Cardiac muscle cell (in vitro differentiated cells and primary cell): ENCODE measurements at regions not wholly inside any gene's neighbourhood (a gene's known extent, or its start where the extent isn't known, plus 50 kb on each side); places are given as distances from the start of the nearest gene placed in this dataset.

Experiments
- DNase-seq, 2 donors: peaks; one replicate each; pipeline versions ENCODE4 v3.0.0 to v3.0.0-alpha.2; 2010 to 2017; ENCODE audit warnings: low read depth in 1 of 2, low spot score in 1 of 2
- H3K27ac ChIP-seq: fragments of 200-600 bp; sonication (generic); 2 replicates; pipeline ENCODE4 v1.5.1; 2016
- H3K27me3 ChIP-seq: fragments of 200-600 bp; sonication (generic); 2 replicates; pipeline ENCODE4 v1.6.0; 2016; ENCODE audit warnings: control low read depth
- H3K36me3 ChIP-seq: fragments of 200-600 bp; sonication (generic); 2 replicates; pipeline ENCODE4 v1.5.1; 2016; ENCODE audit warnings: control low read depth
- H3K4me1 ChIP-seq: fragments of 200-600 bp; sonication (generic); 2 replicates; pipeline ENCODE4 v1.8.1; 2017; ENCODE audit warnings: low read depth, mild to moderate bottlenecking, mixed run types
- H3K4me3 ChIP-seq: fragments of 200-600 bp; sonication (generic); 2 replicates; pipeline ENCODE4 v1.5.1; 2016; ENCODE audit warnings: mild to moderate bottlenecking
- H3K9me3 ChIP-seq: fragments of 200-600 bp; sonication (generic); 2 replicates; pipeline ENCODE4 v1.5.1; 2017; ENCODE audit warnings: low read depth, mild to moderate bottlenecking, control low read depth
- CTCF ChIP-seq: IDR thresholded peaks from 2 replicates; pipeline ENCODE4 v1.5.1; 2012; ENCODE audit warnings: low read depth, mild to moderate bottlenecking, low read length

DNA sequence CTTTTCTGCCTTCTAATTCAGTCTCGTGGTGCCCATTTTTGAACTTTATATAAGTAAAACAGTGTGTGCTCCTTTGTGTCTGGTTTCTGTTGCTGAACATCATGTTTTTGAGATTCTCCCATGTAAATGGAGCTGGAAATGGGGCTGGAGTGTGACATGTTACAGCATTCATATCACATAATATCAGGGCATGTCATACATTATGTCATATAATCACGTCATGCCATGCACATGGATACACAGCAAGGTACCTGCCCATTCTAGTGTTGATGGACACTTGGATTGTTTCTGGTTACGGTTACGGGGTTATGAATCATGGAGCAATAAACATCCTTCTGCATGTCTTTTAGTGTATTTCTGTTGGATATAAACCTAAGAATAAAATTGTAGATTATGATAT is 117.1 kb upstream of the MYT1L start:
- Histone ChIP-seq H3K27me3 (no peaks in the 10 kb centered on the region), H3K36me3 (no peaks in the 10 kb centered on the region), H3K9me3 (no peaks in the 10 kb centered on the region), H3K4me1 (no peaks in the 10 kb centered on the region), H3K27ac (no peak overlapping the region), H3K4me3 (no peak overlapping the region)
- TF ChIP-seq CTCF = no peak
- no peak for DNase-seq

DNA sequence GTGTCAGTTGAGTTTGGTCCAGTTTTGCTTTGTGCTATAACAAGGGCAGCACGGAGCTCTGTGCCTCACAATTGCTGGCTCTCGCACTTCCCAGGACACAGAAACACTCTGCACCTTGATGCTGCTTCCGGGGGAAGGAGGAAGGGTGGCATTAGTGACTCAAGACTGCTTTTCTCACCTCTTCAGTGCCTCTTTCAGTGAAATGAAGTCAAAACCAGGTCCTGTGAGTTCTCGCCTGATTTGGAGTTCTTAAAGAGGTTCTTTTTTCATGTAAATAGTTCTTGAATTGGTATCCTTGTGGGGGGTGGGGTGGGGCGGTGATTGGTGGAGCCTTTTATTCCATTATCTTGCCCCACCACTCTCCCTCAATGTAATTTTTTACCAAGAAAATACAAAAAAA is 91.5 kb upstream of the MYT1L start:
- Histone ChIP-seq H3K27me3 (no peaks in the 10 kb centered on the region), H3K4me1 (no peaks in the 10 kb centered on the region), H3K9me3 (no peaks in the 10 kb centered on the region), H3K4me3 (no peak overlapping the region), H3K27ac (no peak overlapping the region), H3K36me3 (no peaks in the 10 kb centered on the region)
- TF ChIP-seq CTCF = no peak
- DNase-seq = no peak

DNA sequence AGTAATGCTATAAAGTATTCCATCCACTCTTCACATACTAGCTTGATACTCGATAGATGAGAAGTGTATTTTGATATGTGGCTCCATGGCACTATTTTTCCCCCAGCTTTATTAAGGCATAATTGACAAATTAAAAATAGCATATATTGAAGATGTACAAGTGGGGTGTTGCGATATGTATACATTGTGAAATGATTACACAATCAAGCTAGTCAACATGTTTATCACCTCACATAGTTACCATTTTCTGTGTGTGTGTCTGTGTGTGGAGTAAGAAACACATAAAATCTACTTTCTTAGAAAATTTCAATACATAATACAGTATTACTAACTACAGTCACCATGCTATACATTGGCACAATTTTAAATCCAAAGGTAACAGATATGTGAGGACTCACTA is 82.5 kb upstream of the MYT1L start:
- no peak for TF ChIP-seq CTCF
- H3K9me3 ChIP-seq = no peaks in the 10 kb centered on the region

DNA sequence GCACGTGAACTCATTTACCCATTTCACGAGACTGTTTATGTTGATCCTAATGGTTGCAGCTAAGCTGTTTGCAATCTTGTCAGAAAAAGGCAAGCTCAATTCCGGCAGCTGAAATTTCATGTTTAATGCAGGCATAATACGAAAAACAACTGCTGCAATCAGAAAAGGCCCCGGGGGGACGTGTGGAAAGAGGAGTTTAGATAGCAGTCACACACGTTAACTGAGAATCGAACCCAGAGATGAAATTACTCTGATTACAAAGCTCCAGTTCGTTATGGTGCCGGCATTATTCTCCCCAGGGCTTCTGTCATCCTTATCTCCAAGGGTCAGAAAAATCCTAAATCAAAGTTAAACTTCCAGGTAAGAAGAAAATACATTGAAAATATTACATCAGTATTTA is 79.9 kb upstream of the MYT1L start:
- no peaks in the 10 kb centered on the region for H3K9me3 ChIP-seq
- H3K27ac ChIP-seq = no peak overlapping the region
- H3K4me1 ChIP-seq = no peaks in the 10 kb centered on the region
- DNase-seq = no peak
- H3K4me3 ChIP-seq = no peak overlapping the region
- H3K27me3 ChIP-seq = no peaks in the 10 kb centered on the region
- no peak for TF ChIP-seq CTCF
- no peaks in the 10 kb centered on the region for H3K36me3 ChIP-seq

More for the DNA sequence above, 82.5 kb upstream of the MYT1L start:
- Histone ChIP-seq H3K27ac (no peak overlapping the region), H3K4me3 (no peak overlapping the region), H3K36me3 (no peaks in the 10 kb centered on the region), H3K4me1 (no peaks in the 10 kb centered on the region), H3K27me3 (no peaks in the 10 kb centered on the region)
- no peak for DNase-seq

- no peaks in the 10 kb centered on the region for H3K9me3 ChIP-seq
- no peaks in the 10 kb centered on the region for H3K4me1 ChIP-seq
- no peaks in the 10 kb centered on the region for H3K27me3 ChIP-seq
- H3K4me3 ChIP-seq = no peak overlapping the region
- H3K27ac ChIP-seq = no peak overlapping the region
- no peak for DNase-seq
- TF ChIP-seq CTCF = no peak
- no peaks in the 10 kb centered on the region for H3K36me3 ChIP-seq
These were observed 78.4 kb upstream of the MYT1L start for GRCh38 chr2:2409481-2409880.

DNA sequence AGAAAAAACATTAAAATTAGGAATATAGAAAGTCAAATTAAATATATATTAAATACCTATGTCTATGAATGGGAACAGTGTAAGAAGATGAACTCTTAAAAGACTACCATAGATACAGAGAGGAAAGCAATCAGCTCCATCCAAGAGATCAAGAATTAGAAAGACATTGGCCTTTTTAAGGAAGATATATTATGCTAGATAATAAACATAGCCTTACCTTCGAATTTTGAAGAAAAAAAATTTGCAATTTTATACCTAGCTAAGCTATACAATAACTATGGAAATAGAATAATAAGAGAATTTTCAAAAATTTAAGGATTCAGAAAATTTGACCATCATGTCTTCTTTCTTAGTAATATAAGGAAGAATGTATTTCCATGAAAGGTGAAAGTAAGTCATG is 74.7 kb upstream of the MYT1L start:
- Histone ChIP-seq H3K27ac (no peak overlapping the region), H3K27me3 (no peaks in the 10 kb centered on the region), H3K4me3 (no peak overlapping the region), H3K4me1 (no peaks in the 10 kb centered on the region), H3K9me3 (no peaks in the 10 kb centered on the region), H3K36me3 (no peaks in the 10 kb centered on the region)
- no peak for DNase-seq
- no peak for TF ChIP-seq CTCF
